ENCODE measurements at regions not wholly inside any gene's neighbourhood (a gene's known extent, or its start where the extent isn't known, plus 50 kb on each side); places are given as distances from the start of the nearest gene placed in this dataset.

DNA sequence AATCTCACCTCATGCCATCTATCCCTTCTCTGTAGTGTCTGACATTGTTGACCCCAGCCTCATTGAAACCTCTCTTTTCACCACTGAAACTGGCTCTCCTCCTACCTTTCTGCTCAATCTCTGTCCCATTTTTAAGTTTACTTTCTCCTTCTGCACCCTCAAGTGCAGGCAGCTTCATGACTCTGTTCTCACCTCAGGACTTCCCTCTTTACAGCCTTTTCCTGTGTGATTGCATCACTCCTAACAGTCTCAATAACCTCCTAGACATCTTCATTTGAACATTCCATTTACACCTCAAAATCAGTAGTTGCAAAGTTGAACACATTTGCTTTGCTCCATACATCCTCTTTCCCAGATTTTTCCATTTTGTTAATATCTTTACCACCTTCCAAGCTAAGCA, 172.1 kb downstream of the RASEF start:
- no peaks in the 10 kb centered on the region for H3K27me3 ChIP-seq (ENCODE audit: control insufficient read depth, insufficient read depth, low read length)
- H3K4me3 ChIP-seq (ENCODE audit: low read depth, low read length), result no peak overlapping the region
- TF ChIP-seq, protein P1, sequence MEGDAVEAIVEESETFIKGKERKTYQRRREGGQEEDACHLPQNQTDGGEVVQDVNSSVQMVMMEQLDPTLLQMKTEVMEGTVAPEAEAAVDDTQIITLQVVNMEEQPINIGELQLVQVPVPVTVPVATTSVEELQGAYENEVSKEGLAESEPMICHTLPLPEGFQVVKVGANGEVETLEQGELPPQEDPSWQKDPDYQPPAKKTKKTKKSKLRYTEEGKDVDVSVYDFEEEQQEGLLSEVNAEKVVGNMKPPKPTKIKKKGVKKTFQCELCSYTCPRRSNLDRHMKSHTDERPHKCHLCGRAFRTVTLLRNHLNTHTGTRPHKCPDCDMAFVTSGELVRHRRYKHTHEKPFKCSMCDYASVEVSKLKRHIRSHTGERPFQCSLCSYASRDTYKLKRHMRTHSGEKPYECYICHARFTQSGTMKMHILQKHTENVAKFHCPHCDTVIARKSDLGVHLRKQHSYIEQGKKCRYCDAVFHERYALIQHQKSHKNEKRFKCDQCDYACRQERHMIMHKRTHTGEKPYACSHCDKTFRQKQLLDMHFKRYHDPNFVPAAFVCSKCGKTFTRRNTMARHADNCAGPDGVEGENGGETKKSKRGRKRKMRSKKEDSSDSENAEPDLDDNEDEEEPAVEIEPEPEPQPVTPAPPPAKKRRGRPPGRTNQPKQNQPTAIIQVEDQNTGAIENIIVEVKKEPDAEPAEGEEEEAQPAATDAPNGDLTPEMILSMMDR (IDR thresholded peaks at IDR 0.05; ENCODE audit: insufficient read depth, low read length, severe bottlenecking), result no peak
- DNase-seq (ENCODE audit: low read depth) (peak; percentile 29), FAIRE-seq (no peak)
- no peaks in the 10 kb centered on the region for H3K36me3 ChIP-seq (ENCODE audit: control insufficient read depth, insufficient read depth, low read length)

DNA sequence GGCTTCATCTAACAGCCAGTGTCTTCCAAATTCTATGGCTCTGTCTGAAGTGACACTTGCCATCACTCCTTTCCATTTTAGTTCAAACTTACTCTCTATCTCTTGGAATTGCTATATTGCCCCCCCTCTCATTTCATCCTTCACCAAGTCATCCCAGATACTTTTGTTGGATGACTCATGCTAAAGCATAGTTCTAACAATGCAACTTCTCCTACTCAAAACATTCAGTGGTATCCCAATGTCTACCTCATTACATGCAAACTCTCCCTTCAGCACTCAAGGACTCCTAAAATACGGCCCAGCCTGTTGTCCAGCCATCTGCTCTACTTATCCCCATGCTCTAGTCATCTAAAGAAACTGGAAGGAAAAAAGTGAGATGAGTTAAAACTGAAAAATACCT, 171.6 kb downstream of the RASEF start:
- peak; percentile 30 for DNase-seq (ENCODE audit: low read depth)
- Histone ChIP-seq H3K36me3 (ENCODE audit: control insufficient read depth, insufficient read depth, low read length) (no peaks in the 10 kb centered on the region), H3K27me3 (ENCODE audit: control insufficient read depth, insufficient read depth, low read length) (no peaks in the 10 kb centered on the region), H3K4me3 (ENCODE audit: low read depth, low read length) (no peak overlapping the region)
- no peak for FAIRE-seq
- TF ChIP-seq, protein P1 (IDR thresholded peaks at IDR 0.05; ENCODE audit: insufficient read depth, low read length, severe bottlenecking), result no peak

DNA sequence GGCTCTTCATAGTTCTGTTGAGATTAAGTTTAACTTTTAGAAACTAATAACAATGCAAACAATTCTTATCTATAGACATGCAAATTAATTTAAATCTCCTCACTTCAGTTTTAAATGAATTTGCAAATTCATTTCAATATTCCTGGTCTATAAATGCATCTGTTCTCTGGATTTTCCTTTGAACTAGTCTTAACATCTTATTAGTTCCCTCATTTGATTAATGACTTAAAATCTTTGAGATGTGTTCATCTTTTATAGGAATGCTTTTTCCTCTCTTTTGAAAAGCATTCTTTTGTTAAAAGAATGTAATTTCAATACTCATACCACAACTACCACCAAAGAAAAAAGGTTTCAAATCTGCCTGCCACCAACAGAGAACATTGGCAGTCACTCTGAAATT, 169.4 kb downstream of the RASEF start:
- no peak for DNase-seq (ENCODE audit: low read depth)
- no peak overlapping the region for H3K4me3 ChIP-seq (ENCODE audit: low read depth, low read length)
- TF ChIP-seq, protein P1 (IDR thresholded peaks at IDR 0.05; ENCODE audit: insufficient read depth, low read length, severe bottlenecking), result no peak
- H3K27me3 ChIP-seq (ENCODE audit: control insufficient read depth, insufficient read depth, low read length), result no peaks in the 10 kb centered on the region
- FAIRE-seq, result no peak
- H3K36me3 ChIP-seq (ENCODE audit: control insufficient read depth, insufficient read depth, low read length), result no peaks in the 10 kb centered on the region

DNA sequence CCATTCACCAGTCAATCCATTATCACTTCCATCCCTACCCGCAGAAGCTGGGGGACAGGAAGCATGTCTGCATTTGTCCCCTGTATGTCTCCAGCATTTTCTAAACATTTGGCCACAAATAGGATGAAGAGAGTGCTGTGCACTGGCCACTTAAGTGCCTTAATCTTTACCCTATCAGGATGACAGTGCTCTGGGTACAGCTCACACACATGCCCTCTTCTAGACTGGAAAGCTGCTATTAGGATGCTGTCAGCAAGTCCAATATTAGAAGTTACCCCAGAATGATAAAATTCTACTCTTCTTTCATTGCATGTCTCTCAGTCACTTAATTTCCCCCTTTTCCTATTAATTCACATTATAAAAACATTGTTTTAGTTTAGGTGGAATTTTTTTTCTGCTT, 168.4 kb downstream of the RASEF start:
- DNase-seq (ENCODE audit: low read depth) (no peak), FAIRE-seq (no peak)
- Histone ChIP-seq H3K4me3 (ENCODE audit: low read depth, low read length) (no peak overlapping the region), H3K36me3 (ENCODE audit: control insufficient read depth, insufficient read depth, low read length) (no peaks in the 10 kb centered on the region), H3K27me3 (ENCODE audit: control insufficient read depth, insufficient read depth, low read length) (no peaks in the 10 kb centered on the region)
- TF ChIP-seq, protein P1 (IDR thresholded peaks at IDR 0.05; ENCODE audit: insufficient read depth, low read length, severe bottlenecking), result no peak

DNA sequence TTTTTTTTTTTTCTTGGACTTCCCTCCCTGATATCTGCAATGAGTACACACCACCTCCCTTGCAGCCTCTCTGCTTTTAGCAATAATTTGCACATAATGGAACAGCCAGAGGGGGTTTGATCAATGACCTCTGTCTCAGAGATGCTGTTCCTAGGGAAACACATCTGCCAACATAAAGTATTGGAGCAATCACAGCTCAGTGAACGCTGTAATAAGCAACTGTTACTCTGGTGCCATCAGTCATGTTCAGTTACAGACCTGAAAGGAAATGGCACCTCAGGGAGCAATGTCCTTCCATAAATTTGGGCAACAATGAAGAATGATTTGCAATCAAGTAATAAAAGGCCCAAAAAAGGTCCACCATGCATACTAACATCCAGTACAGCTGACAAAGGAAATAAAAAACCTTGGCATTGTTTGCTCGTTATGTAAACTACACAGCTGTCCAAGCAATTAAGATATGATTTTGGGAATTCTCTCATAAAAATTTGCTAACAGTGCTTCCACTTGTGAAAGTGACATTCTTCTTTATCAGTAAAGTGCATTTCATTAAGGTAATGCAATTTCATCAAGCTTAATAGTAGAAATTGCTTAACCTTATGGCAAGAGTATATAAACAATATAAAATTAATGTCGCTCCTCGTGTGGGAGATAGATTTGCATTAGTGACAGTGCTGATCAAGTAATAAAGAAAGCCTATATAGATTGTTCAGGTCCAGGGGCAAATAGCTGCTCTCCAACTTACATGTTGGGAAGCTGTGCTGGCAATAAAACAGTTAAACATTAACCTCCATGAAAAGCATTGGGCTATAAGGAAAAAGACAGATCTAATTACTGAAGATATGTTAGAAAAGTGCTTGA, 167.8 kb downstream of the RASEF start:
- no peak for DNase-seq (ENCODE audit: low read depth)
- H3K27me3 ChIP-seq (ENCODE audit: control insufficient read depth, insufficient read depth, low read length), result no peaks in the 10 kb centered on the region
- TF ChIP-seq, protein P1 (IDR thresholded peaks at IDR 0.05; ENCODE audit: insufficient read depth, low read length, severe bottlenecking), result no peak
- no peaks in the 10 kb centered on the region for H3K36me3 ChIP-seq (ENCODE audit: control insufficient read depth, insufficient read depth, low read length)
- no peak overlapping the region for H3K4me3 ChIP-seq (ENCODE audit: low read depth, low read length)
- no peak for FAIRE-seq

DNA sequence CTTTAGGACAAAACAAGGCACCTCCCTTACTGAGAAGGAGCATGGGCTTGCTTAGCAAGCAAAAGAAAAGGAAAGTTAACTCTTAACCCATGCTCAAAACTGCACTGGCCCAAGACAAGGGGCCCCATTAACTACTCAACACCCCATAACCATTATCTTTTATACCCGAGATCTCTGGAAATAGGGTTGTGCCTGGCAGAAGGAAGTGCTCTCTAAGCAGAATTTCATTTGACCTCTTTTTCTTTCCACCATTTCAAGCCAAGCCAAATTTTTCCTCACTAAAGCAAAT, 167.2 kb downstream of the RASEF start:
- DNase-seq (ENCODE audit: low read depth) (no peak), FAIRE-seq (no peak)
- no peaks in the 10 kb centered on the region for H3K36me3 ChIP-seq (ENCODE audit: control insufficient read depth, insufficient read depth, low read length)
- TF ChIP-seq, protein P1 (IDR thresholded peaks at IDR 0.05; ENCODE audit: insufficient read depth, low read length, severe bottlenecking), result no peak
- no peak overlapping the region for H3K4me3 ChIP-seq (ENCODE audit: low read depth, low read length)
- no peaks in the 10 kb centered on the region for H3K27me3 ChIP-seq (ENCODE audit: control insufficient read depth, insufficient read depth, low read length)

Data from bronchial epithelial cell (primary cell).